GM18870 (cell line): ENCODE measurements at regions not wholly inside any gene's neighbourhood (a gene's known extent, or its start where the extent isn't known, plus 50 kb on each side); places are given as distances from the start of the nearest gene placed in this dataset.
"Not testable (repeated sequence)": the region's sequence is repeated elsewhere in the genome, so short reads cannot be mapped to it uniquely, and the experiment has no call there.

Source experiments
- ATAC-seq: cut with Tn5 transposase; IDR thresholded peaks from one replicate; pipeline ENCODE4 v1.9.1; 2021; ENCODE audit warnings: moderate library complexity; ENCODE audit not compliant: unreplicated experiment

- ATAC-seq, result no peak
Observed at GRCh38 chr3:103937094-103937493, 1429.6 kb upstream of the ALCAM start.

GRCh38 chr3:103947062-103947461, 1419.6 kb upstream of the ALCAM start:
- ATAC-seq, result no peak

GRCh38 chr3:103949693-103950092, 1417.0 kb upstream of the ALCAM start:
- ATAC-seq, result no peak

- no peak for ATAC-seq
Observed at GRCh38 chr3:103950676-103951075, 1416.0 kb upstream of the ALCAM start.

- ATAC-seq, result no peak
Observed at GRCh38 chr3:103953796-103954195, 1412.9 kb upstream of the ALCAM start.

- ATAC-seq, result no peak
Observed at GRCh38 chr3:103960819-103961218, 1405.9 kb upstream of the ALCAM start.

- no peak for ATAC-seq
Observed at GRCh38 chr3:103963599-103963998, 1403.1 kb upstream of the ALCAM start.

GRCh38 chr3:103965764-103966163, 1400.9 kb upstream of the ALCAM start:
- ATAC-seq, result no peak

- no peak for ATAC-seq
Observed at GRCh38 chr3:103966749-103967148, 1400.0 kb upstream of the ALCAM start.

- peak; percentile 76 for ATAC-seq
Observed at GRCh38 chr3:103968131-103968530, 1398.6 kb upstream of the ALCAM start.

- peak; percentile 93 for ATAC-seq
Observed at GRCh38 chr3:103968751-103969150, 1398.0 kb upstream of the ALCAM start.

GRCh38 chr3:103976931-103977339, 1389.8 kb upstream of the ALCAM start:
- peak; percentile 96 for ATAC-seq

GRCh38 chr3:103977417-103977816, 1389.3 kb upstream of the ALCAM start:
- ATAC-seq, result peak; percentile 30

GRCh38 chr3:103991461-103992115, 1375.1 kb upstream of the ALCAM start:
- ATAC-seq, result no peak

- no peak for ATAC-seq
Observed at GRCh38 chr3:103992469-103992868, 1374.2 kb upstream of the ALCAM start.

GRCh38 chr3:104004956-104005355, 1361.8 kb upstream of the ALCAM start:
- ATAC-seq, result no peak

GRCh38 chr3:104005815-104006214, 1360.9 kb upstream of the ALCAM start:
- no peak for ATAC-seq

GRCh38 chr3:104018541-104018940, 1348.2 kb upstream of the ALCAM start:
- ATAC-seq, result no peak

- no peak for ATAC-seq
Observed at GRCh38 chr3:104031598-104031997, 1335.1 kb upstream of the ALCAM start.

GRCh38 chr3:104032283-104032682, 1334.4 kb upstream of the ALCAM start:
- no peak for ATAC-seq

GRCh38 chr3:104040896-104041295, 1325.8 kb upstream of the ALCAM start:
- ATAC-seq, result peak; percentile 80

GRCh38 chr3:104043001-104043543, 1323.6 kb upstream of the ALCAM start:
- ATAC-seq, result not testable (repeated sequence)

GRCh38 chr3:104044002-104044401, 1322.7 kb upstream of the ALCAM start:
- no peak for ATAC-seq
